ENCODE measurements at regions not wholly inside any gene's neighbourhood (a gene's known extent, or its start where the extent isn't known, plus 50 kb on each side); places are given as distances from the start of the nearest gene placed in this dataset.
A peak's percentile ranks its signal among the peaks of the same experiment; 100 is the strongest.

DNA sequence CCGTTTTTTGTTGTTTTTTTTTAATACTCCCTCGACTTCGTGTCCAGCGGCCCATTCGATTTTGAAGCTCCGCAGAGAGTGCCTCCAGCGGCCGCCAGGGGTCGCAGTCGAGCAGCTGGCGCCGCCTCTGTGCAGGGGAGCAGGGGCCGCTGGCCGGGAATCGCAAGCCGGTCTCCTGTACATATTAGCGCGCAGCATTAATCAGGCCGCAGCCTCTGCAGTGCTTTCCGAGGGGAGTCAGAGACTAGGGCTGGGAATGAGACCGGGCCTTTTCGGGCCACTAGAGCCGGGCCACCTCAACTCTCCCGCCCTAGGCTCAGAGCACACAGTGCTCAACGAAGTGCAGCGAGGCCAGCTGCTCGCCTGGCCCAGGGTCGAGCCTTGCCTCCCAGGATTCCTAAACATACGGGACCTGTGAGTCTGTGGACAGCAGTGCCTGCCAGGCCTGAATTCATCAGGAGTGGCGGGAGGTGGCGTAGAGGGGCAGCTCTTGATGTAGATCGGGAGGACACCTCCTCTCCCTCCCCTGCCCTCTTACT is 81.8 kb downstream of the EMP1 start:
- DNase-seq = peak; percentile 92

DNA sequence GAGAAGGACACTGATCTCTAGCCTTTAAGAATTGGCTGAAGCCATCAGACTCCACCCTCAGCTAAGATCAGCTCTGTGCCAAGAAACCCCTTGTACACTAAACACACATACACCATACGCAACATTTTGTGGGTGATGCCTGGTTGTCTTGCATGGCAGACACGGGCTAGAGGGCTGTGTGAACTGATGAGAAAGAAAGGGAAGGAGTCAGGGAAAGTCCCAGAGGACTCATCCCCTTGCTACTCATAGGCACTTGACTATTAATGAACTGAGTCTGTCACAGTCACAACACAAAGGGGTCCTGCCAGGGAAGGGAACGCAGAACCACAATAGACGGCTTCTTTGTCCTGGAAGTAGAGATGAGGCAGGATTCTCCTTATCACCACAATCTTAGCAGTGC is 80.8 kb downstream of the EMP1 start:
- no peak for DNase-seq

DNA sequence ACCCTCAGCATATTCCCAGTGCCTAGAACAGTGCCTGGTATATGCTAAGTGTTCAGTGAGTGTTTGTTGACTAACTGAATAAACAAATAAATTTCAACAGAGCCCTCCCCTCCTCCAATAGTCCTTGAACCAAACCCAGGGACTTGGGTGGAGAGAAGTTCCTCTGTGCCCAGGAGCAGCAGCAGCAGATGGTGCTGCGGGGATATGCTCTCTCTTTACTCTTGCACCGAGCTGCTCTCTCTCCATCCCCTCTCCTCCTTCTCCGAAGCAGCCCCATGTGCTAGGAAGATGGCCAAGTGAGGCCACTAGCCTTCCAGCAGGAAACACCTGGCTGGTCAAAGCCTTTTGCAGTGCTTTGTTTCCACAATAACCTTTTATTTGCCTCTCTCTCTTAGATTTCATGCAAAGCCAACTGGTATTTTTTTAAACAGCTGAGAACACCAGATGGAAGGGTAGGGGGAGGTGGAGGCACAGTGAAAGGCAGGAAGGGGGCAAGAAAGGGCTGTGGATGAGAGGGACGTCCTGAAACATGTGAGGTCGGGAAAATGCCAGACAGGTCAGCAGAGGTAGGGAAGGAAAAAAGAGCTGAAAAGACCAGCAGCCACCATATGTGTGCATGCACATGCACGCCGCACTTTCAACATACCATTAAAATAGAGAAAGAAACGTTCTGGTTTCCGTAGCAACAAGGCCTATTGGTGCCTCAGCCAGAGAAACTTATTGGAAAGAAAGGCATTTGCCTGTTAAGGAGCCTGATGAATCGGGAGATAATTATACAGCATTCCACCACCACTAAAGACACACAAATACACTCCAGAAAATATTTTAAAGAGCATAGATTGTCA is 78.9 kb downstream of the EMP1 start:
- DNase-seq = peak; percentile 46

DNA sequence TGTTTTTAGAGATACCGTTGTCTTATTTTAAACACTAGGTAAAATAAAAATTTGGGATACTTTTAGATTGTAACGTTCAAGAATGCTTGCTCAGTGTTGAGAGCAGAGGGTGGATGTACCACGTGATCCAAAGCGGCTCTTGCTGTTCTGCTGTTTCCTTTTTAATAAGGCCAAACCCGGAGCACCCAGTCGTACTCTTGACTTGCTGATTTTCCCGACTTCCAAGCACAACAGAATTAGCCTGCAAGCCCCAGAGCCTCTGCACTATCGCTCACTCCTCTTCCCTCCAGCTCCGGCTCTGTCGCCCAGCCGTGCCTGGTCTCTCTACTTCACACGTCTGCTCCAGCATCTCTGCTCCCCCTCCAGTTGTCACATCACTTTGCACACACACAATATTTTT is 77.3 kb downstream of the EMP1 start:
- peak; percentile 55 for DNase-seq

DNA sequence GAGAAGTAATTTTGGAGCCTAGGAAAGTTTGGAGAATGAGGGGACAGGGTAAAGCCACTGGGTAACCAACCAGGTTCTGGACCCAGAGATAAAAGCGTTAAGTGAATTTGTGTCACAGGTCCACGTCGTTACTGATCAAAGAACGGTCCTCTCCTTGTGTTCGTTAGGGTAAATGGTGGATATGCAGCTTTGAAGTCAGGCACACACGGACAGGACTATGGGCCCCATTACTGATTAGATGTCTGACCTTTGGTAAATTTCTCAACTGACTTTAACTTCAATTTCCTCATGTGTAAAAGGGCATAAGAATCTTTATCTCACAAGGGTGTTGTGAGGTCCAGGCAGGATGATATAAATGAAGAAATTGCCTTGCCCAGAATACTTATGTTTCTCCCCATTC is 76.6 kb downstream of the EMP1 start:
- DNase-seq = peak; percentile 23

DNA sequence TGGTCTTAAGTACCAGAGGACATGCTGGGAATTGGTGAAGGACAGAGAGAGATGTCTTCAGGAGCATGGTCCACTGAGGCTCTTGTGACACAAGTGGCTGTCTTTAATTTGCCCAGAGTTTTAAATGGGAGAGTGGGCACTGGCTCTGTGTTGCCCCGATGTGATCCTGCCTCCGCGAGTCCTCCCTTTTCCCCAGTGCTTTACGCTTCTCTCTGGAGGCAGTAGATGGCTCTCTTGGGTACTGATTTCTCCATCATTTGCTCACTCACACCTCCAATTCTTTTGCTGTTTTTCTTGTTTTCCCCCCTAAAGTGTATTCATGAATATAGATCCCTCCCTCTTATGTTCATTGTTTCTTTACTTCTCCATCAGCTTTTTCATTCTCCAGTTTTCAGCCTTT is 74.3 kb downstream of the EMP1 start:
- no peak for DNase-seq
